ENCODE measurements at regions not wholly inside any gene's neighbourhood (a gene's known extent, or its start where the extent isn't known, plus 50 kb on each side); places are given as distances from the start of the nearest gene placed in this dataset.
A peak's percentile ranks its signal among the peaks of the same experiment; 100 is the strongest.
"Not testable (repeated sequence)": the region's sequence is repeated elsewhere in the genome, so short reads cannot be mapped to it uniquely, and the experiment has no call there.

DNA sequence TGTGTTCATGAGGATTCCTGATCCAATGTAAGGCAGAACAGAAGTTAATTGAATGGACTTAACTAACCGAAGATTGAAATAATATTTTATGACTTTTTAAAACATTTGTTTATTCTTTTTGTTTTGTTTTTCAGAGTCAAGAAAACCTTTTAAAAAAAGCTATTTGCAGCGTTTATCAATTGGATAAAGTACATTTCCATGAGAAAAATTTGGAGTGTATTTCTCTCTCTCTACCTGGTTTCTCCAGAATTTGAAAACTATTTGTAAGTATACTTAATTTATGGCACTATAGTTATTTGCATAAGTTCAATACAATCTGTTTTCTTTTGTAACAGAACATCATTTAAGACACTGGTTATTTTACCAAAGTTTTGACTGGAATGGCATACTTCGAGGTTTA lies 208.0 kb upstream of the UBL3 start:
- DNase-seq, result no peak

- DNase-seq, result not testable (repeated sequence)
Measured at GRCh38 chr13:30054546-30054945, 204.1 kb upstream of the UBL3 start.

- DNase-seq, result no peak
Measured at GRCh38 chr13:30053939-30054338, 203.5 kb upstream of the UBL3 start.

- no peak for DNase-seq
Measured at GRCh38 chr13:30052120-30052519, 201.7 kb upstream of the UBL3 start.

- DNase-seq, result no peak
Measured at GRCh38 chr13:30051531-30052060, 201.2 kb upstream of the UBL3 start.

GRCh38 chr13:30049692-30050091 lies 199.3 kb upstream of the UBL3 start:
- peak; percentile 18 for DNase-seq

DNA sequence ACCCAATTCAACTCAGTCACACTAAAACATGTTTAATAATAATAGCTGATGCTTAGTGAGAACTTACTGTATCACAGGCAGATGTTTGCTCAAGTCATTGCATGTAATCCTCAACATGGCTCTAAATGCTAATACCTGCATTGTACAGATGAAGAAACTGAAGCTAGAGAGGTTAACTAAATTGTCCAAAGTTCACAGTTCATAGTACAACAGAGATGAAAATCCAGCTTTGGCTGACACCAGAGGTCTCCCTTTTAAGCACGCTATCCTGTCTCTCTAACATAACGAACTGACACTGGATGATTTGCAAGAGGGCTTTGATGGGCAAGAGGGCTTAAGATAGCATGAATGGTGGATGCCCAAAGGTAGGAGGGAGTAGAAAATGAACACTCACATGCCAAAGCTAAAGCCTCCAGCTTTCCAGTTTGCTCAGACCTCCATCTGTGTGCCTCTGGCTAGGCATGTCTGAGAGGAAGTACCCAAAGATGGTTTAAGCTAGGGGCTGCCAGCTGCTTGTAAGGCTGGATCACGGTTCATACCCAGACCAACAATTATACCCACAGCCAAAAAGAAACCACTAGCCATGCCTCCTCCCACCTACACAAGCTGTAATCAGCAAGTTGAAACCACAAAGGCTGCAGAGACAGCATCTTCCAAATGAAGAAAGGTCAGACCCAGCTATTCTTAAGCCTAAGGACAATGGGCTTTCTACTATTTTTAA lies 196.9 kb upstream of the UBL3 start:
- DNase-seq, result peak; percentile 18

DNA sequence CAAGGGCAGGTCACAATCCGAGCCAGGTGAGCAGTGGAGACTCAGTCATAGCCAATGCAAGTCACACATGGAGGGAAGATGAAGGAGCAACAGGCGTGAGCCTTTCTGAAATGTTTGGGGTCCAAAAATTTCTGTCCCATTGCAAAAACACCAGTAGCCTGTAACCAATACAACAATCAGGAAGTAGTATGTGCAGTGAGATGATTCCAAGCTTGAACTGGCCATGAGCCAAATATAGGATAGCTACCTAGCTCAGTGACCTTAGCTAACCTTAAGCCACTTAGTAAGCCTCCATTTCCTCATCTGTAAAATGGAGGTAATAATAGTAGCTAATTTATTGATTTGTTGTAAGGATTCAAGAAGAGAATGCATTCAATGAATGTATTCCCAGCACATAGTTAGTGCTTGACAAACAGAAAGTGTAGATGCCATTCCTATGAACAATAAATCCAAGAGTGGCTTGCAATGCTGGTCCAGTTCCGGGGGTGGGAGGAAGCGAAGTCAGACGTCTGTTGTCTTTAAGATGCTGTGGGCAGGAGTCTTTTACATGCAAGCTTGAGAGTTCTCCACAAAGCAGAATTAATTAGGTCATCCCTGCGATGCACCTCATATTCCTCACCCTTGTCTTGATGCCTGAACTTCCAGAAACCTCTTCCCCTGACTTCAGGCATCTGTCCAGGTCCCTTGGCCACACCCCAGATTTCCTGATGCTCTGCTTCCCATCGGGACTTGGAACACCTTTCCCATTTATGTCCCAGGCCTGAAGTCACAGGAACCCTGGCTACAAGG lies 195.7 kb upstream of the UBL3 start:
- DNase-seq, result no peak

DNA sequence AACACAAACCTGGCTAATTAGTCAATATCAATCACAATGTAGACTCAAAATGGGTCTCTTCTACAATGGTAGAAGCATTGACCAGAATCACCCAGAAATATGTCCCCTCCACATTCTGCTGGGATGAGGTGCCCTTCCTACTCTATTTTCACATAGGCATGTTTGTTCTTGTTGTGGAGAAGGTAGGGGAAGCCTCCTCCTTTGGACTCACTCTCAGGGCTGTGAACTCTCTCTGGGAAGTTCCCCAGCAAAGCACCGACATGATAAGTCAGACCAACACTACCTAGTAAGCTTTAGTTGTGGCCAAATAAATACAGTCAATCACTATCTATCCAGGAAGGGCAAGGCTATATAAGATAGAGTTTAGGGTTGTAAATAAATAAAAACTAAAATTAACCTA lies 194.5 kb upstream of the UBL3 start:
- DNase-seq, result no peak

DNA sequence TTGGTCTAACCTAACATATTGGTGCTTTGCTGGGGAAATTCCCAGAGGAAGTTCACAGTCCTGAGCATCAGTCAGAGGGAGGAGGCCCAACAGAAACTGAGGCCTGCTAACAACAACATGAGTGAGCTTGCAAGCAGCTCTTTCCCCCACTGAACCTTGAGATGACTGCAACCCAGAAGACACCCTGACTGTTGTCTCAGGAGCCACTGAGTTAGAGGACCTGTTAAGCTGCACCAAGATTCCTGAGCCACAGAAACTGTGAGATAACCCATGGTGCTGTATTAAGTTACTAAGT lies 193.2 kb upstream of the UBL3 start:
- DNase-seq, result no peak

DNA sequence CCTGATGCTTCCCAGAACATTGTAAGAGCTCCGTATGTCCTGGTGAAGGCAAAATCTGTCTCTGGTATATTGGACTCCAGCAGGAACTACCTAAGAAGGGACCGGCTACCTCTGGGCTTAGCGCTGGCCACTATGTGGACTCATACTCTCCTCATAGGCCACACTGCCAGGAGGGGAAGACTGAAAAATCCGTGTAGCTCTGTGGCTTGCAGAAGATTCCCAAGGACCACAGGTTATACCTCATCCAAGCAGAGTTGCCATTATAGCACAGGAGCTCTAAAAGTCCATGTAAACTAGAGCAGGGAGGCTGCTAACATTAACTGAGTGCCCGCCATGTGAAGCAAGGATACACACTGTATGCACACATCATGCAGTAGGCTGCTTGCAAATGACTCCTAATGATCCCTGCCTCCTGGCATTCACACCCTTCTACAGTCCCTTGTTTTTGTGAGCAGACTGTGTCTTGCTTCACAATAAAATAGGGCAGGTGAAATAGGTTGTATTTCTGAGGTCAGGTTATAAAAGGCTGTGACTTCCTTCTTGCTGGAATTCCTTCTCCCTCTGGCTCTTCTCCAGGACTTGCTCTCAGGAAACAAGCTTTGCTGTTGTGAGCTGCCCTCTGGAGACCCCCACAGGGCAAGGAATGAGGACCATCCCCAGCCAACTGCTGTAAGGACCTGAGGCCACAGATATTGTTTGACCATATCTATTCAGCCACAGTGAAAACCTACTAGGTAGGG lies 192.6 kb upstream of the UBL3 start:
- no peak for DNase-seq

DNA sequence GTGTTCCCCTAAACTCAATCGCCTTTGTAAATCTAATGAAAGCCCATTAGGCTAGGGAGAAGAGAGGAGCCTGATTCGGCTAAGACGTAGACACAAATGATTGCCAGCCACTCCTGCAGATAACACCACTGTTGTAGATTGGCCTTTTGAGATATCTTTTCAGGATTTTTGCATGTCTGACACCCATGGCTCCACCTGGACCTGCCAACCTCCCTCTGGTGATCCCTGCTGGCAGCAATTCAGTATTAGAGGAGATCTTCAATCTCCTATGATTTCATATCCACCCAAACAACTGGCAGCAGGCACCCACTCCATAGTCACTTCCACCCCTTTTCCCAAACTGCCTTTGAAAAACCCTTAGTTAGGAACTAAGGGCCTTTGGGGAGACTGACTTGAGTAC lies 191.9 kb upstream of the UBL3 start:
- no peak for DNase-seq

- DNase-seq, result no peak
Measured at GRCh38 chr13:30039511-30039911, 189.1 kb upstream of the UBL3 start.

GRCh38 chr13:30038884-30039283 lies 188.5 kb upstream of the UBL3 start:
- DNase-seq, result no peak

GRCh38 chr13:30037766-30038165 lies 187.3 kb upstream of the UBL3 start:
- DNase-seq, result no peak

- DNase-seq, result no peak
Measured at GRCh38 chr13:30037306-30037705, 186.9 kb upstream of the UBL3 start.

DNA sequence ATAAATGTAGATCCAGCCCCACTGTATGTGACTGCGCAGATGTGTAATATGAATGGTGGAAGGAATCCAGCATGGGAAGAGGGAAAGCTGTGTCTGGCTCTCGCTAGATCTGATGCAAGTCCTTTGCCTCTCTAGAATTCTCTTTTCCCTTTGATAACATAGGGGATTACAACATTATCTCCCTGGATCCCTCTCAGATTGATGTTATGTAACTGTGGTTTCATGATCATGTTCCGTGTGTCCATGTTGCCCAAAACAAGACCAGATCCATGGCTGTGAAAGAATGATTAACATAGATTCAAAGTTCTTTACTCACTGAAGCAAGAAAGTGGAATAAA lies 184.0 kb upstream of the UBL3 start:
- DNase-seq, result no peak

- DNase-seq, result no peak
Measured at GRCh38 chr13:30033681-30034457, 183.5 kb upstream of the UBL3 start.

- DNase-seq, result no peak
Measured at GRCh38 chr13:30032263-30032662, 181.8 kb upstream of the UBL3 start.

DNA sequence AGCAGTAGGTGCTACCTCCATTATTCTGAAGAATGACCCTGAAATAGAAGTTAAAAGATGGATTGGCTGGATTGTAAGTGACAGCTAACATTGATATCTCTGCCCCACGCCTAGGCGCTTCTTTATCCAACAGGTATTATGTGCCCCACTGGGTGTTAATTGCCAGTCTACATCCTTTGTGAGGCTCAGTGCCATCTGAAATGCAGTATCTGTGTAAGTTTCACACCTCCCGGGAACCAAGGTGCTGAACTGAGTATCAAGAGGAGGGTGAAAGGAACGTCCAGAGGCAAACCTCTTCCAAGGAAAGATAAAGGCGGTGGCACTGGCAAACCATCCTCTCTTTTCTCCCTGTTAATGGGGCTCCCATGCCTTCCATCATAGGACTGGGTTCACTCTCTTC lies 181.1 kb upstream of the UBL3 start:
- DNase-seq, result no peak

- DNase-seq, result no peak
Measured at GRCh38 chr13:30030141-30030750, 179.8 kb upstream of the UBL3 start.

DNA sequence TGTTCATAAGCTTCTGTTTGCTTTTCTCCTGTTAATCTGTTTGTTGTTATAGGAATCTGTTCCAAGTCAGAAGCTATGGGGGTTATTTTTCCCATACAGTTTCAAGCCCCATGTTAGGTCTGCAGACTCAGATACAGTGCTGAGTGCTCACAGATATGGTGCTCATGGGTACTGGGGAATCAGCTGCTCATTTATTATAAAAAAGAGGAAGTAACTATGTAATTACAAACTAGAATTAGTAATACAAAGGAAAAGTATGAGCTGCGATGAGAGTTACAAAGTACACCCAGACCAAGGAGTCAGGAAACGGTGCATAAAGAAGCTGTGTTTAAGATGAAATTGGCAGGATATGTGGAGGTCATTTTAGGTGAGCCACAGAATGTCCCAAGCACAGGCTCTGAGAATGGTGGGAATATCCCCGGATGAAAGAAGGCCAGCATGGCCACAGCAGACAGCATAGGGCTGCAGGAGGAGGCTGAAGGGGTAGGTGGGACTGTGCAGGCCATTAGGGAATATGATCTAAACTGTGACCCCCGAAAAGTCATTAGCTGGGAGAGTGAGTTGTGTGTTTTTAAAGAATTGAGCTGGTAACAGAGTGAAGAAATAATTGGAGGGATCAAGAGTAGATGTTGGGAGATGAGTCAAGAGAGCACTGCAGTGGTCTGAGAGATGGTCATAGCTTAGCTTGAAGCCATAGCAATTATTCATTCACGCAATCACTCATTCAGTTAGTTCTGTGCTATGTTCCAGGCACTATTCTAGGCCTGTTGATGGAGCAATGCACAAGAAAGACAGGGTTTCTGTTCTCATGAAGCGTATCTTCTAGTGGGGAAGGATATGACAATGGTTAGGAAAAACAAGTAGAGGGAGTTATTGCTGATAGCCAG lies 177.4 kb upstream of the UBL3 start:
- DNase-seq, result no peak
